Ovary (tissue), 3 donors: ENCODE measurements at regions not wholly inside any gene's neighbourhood (a gene's known extent, or its start where the extent isn't known, plus 50 kb on each side); places are given as distances from the start of the nearest gene placed in this dataset.

ENCODE experiments used
- EP300 ChIP-seq: sonication (generic); formaldehyde crosslinking; IDR thresholded peaks from one replicate; pipeline ENCODE4 v1.6.1; 2017; ENCODE audit warnings: antibody characterized with exemption
- POLR2A ChIP-seq: fragments of 450-650 bp; IDR thresholded peaks from one replicate; pipeline ENCODE4 v1.6.1; 2017; ENCODE audit warnings: antibody characterized with exemption, mild to moderate bottlenecking, moderate library complexity
- TF ChIP-seq, protein P1 (sequence below), 3 donors: fragments of 450-650 bp in 2 of 3; fragments of 200-600 bp in 1 of 3; IDR thresholded peaks; one replicate each; pipeline versions ENCODE4 v1.5.1 to v1.8.0; 2016 to 2022; ENCODE audit warnings: antibody characterized with exemption in 3 of 3, mild to moderate bottlenecking in 1 of 3
- donor health status: DM: no; HTN: no; CAD: no.

DNA sequence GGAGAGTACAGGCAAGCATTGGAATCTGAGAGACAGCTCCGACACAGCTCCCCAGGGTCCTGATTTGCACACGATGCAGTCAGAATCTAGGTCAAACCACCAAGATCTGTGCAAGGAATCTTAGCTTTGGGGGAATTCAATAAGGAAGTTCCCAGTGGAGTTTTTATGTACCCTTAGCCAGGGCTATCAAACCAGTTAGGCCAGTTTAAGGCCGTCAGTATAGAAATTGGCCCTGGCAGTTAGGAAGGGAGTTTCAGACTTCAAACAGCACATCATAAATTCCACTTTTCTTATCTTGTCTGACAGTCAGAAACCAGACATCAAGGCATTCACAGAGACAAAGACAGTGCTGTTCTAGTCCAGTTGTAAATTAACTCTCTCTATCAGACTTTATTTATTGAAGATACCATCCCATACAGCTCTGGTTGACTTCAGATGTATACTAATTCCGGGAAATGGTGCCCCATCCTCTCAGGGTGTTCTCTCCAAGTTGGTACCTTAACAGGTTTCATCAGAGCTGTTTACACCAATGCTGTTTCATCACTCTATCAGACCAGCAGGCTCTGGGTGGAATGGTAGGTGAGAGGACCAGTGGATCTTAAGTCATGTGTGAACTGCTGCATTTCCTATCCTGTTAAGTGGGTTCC lies 157.5 kb upstream of the ATF7IP start:
- TF ChIP-seq, protein P1, sequence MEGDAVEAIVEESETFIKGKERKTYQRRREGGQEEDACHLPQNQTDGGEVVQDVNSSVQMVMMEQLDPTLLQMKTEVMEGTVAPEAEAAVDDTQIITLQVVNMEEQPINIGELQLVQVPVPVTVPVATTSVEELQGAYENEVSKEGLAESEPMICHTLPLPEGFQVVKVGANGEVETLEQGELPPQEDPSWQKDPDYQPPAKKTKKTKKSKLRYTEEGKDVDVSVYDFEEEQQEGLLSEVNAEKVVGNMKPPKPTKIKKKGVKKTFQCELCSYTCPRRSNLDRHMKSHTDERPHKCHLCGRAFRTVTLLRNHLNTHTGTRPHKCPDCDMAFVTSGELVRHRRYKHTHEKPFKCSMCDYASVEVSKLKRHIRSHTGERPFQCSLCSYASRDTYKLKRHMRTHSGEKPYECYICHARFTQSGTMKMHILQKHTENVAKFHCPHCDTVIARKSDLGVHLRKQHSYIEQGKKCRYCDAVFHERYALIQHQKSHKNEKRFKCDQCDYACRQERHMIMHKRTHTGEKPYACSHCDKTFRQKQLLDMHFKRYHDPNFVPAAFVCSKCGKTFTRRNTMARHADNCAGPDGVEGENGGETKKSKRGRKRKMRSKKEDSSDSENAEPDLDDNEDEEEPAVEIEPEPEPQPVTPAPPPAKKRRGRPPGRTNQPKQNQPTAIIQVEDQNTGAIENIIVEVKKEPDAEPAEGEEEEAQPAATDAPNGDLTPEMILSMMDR (IDR thresholded peaks at IDR 0.05) = no peak
- no peak for TF ChIP-seq POLR2A
- TF ChIP-seq EP300 = no peak
